ENCODE measurements at regions not wholly inside any gene's neighbourhood (a gene's known extent, or its start where the extent isn't known, plus 50 kb on each side); places are given as distances from the start of the nearest gene placed in this dataset.

GRCh38 chr15:35721751-35722150, 175.8 kb upstream of the DPH6 start:
- TF ChIP-seq CTCF (conservative IDR thresholded peaks at IDR 0.05 in 1 of 2, IDR thresholded peaks at IDR 0.05 in 1 of 2; ENCODE audit: low read depth in 1 of 2, low read length in 2 of 2) (no peak), EZH2 (IDR thresholded peaks at IDR 0.05; ENCODE audit: low read length, missing control alignments) (no peak)
